Adrenal gland (tissue), 9 donors: ENCODE measurements at regions not wholly inside any gene's neighbourhood (a gene's known extent, or its start where the extent isn't known, plus 50 kb on each side); places are given as distances from the start of the nearest gene placed in this dataset.

Source experiments
- DNase-seq, 7 donors: peaks; one replicate each; pipeline ENCODE4 v3.0.0-alpha.2; 2019 to 2020
- H3K27ac ChIP-seq, 5 donors: fragments of 200-600 bp; sonication (generic) in 4 of 5; 1 replicate in 3 of 5; 2 replicates in 2 of 5; pipeline versions ENCODE4 v1.5.1 to v1.8.0; 2016 to 2020; ENCODE audit warnings: mild to moderate bottlenecking in 1 of 5
- H3K27me3 ChIP-seq: fragments of 200-600 bp; 2 replicates; pipeline ENCODE4 v1.8.0; 2021
- H3K36me3 ChIP-seq, 2 donors: fragments of 200-600 bp; replicated peaks in 1 of 2; 1 replicate in 1 of 2; 2 replicates in 1 of 2; pipeline versions ENCODE4 v1.5.1 to v1.8.0; 2018 to 2022
- H3K4me1 ChIP-seq, 2 donors: fragments of 200-600 bp; replicated peaks in 1 of 2; 1 replicate in 1 of 2; 2 replicates in 1 of 2; pipeline versions ENCODE4 v1.5.1 to v1.8.0; 2018 to 2021
- H3K4me3 ChIP-seq, 4 donors: fragments of 200-600 bp; sonication (generic) in 3 of 4; one replicate each; pipeline ENCODE4 v1.5.1; 2016 to 2018
- H3K9me3 ChIP-seq, 3 donors: fragments of 200-600 bp; sonication (generic) in 1 of 3; replicated peaks in 1 of 3; 1 replicate in 2 of 3; 2 replicates in 1 of 3; pipeline versions ENCODE4 v1.5.1 to v1.8.0; 2016 to 2021
- POLR2A ChIP-seq, 2 donors: fragments of 450-650 bp; IDR thresholded peaks; one replicate each; pipeline ENCODE4 v1.6.1; 2017; ENCODE audit warnings: antibody characterized with exemption in 2 of 2, mild to moderate bottlenecking in 2 of 2, moderate library complexity in 1 of 2
- WGBS, 4 donors: extraction: QIAGEN DNeasy Blood & Tissue Kit in 2 of 4; methylation state at CpG; one replicate each; pipeline versions ENCODE4 v1.1.5 to v1.1.7; 2013 to 2017; 5-methylcytosine and 5-hydroxymethylcytosine counted together
- intact Hi-C, 2 donors: fragments of 100-400 bp; cut with DNase I; formaldehyde crosslinking; loops; one replicate each; pipeline versions ENCODE4 v1.14.1 to v1.15.0; 2022 to 2023
- TF ChIP-seq, protein P1 (sequence below), 6 experiments: fragments of 450-650 bp in 4 of 6; fragments of 200-600 bp in 2 of 6; sonication (generic) in 1 of 6; IDR thresholded peaks; 1 replicate in 5 of 6; 2 replicates in 1 of 6; pipeline versions ENCODE4 v1.5.1 to v1.8.0; 2016 to 2021; ENCODE audit warnings: antibody characterized with exemption in 6 of 6, mild to moderate bottlenecking in 2 of 6, moderate library complexity in 1 of 6
- donor health status: healthy with polysubstance abuse.
- donor health status: Bipolar disorder and iron deficiency.
- donor health status: DM: yes; HTN: yes; CAD: no.
- donor health status: DM: no; HTN: no; CAD: no.
- donor health status: DM: no; HTN: no; CAD: no.

DNA sequence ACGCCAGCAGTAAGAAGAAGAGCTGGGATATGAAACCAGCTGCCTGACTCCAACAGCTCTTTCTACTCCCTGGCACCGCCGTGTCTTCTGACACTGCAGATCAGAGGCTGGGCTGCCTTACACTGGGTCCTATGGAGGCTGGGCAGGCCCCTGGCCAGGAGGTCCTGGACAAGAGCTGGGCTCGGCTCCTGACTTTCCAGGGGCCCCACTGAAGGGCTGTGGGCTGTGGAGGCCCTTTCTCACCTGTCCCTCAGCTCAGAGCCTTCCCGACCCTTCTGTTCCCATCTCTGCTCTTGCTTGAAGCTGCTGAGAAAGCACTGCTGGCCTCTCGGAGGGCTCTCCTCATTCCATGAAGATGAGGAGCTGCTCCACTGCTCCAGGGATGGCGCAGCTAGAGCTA is 85.9 kb upstream of the UNC5B start:
- WGBS, 4 donors = 64 to 90% (median 87%) methylated on average over 4 to 7 of the region's 7 CpGs
- Histone ChIP-seq H3K4me3 (no peak overlapping the region), H3K27me3 (no peaks in the 10 kb centered on the region), H3K4me1 (no peaks in the 10 kb centered on the region), H3K27ac (no peak overlapping the region), H3K36me3 (no peaks in the 10 kb centered on the region), H3K9me3 (no peaks in the 10 kb centered on the region)
- intact Hi-C loops = no loop called here
- peak in 1 of 7 donors; percentile 29 for DNase-seq
- no peak for TF ChIP-seq POLR2A (IDR thresholded peaks at IDR 0.05)
- TF ChIP-seq, protein P1, sequence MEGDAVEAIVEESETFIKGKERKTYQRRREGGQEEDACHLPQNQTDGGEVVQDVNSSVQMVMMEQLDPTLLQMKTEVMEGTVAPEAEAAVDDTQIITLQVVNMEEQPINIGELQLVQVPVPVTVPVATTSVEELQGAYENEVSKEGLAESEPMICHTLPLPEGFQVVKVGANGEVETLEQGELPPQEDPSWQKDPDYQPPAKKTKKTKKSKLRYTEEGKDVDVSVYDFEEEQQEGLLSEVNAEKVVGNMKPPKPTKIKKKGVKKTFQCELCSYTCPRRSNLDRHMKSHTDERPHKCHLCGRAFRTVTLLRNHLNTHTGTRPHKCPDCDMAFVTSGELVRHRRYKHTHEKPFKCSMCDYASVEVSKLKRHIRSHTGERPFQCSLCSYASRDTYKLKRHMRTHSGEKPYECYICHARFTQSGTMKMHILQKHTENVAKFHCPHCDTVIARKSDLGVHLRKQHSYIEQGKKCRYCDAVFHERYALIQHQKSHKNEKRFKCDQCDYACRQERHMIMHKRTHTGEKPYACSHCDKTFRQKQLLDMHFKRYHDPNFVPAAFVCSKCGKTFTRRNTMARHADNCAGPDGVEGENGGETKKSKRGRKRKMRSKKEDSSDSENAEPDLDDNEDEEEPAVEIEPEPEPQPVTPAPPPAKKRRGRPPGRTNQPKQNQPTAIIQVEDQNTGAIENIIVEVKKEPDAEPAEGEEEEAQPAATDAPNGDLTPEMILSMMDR (IDR thresholded peaks at IDR 0.05) = no peak

DNA sequence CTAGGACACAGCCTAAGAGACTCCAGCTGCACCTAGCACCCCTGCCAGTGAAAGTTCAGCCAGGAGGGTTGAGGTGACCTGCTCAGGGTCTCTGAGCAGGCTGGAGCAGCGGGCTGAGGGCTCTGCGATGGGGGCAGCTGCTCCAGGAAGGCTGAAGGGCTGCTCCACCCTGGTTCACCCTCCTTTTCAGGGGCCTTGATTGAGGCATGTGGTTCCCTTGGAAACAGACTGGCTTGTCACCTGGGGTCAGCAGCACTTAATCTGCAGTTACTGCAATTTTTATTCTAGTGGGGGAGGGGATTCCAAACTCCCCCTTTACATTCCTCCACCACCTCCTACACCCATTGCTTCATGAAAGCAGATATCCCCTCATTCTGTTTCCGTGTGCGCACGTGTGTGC is 85.3 kb upstream of the UNC5B start:
- Histone ChIP-seq H3K36me3 (no peaks in the 10 kb centered on the region), H3K27me3 (no peaks in the 10 kb centered on the region)
- intact Hi-C loops = no loop called here

DNA sequence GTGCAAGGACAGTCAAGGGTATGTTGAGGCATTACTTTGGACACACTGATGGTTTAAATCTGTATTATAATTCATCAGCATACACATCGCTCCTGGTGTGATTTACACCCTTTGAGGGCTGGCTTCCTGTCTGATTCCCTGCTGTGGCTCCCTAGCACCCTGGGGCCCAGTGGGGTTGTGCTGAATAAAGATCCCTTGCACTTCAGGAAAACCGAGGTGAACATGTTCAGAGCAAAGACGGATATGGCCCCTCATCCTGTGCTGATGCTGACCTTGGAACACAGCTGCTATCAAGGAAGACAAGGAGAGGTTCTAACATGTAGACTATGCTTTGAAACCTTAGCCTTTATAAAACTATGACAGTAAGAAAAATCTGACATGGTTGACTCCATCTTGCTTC is 84.6 kb upstream of the UNC5B start:
- Histone ChIP-seq H3K4me3 (no peak overlapping the region), H3K9me3 (no peaks in the 10 kb centered on the region), H3K27ac (peak overlapping the region in 1 of 5 donors; percentile 14), H3K27me3 (no peaks in the 10 kb centered on the region), H3K36me3 (no peaks in the 10 kb centered on the region), H3K4me1 (no peaks in the 10 kb centered on the region)
- no peak for TF ChIP-seq POLR2A (IDR thresholded peaks at IDR 0.05)
- TF ChIP-seq, protein P1 (IDR thresholded peaks at IDR 0.05) = no peak
- intact Hi-C loops = no loop called here
- DNase-seq = no peak
- WGBS, 4 donors = 71 to 87% (median 79%) methylated on average over 3 of the region's 3 CpGs

More for the DNA sequence above, 85.3 kb upstream of the UNC5B start:
- Histone ChIP-seq H3K4me1 (no peaks in the 10 kb centered on the region), H3K9me3 (no peaks in the 10 kb centered on the region), H3K4me3 (no peak overlapping the region), H3K27ac (no peak overlapping the region)
- peak in 1 of 7 donors; percentile 9 for DNase-seq
- 84 to 97% (median 92%) methylated on average over 5 of the region's 5 CpGs for WGBS, 4 donors
- TF ChIP-seq POLR2A (IDR thresholded peaks at IDR 0.05) = no peak
- TF ChIP-seq, protein P1 (IDR thresholded peaks at IDR 0.05) = no peak

DNA sequence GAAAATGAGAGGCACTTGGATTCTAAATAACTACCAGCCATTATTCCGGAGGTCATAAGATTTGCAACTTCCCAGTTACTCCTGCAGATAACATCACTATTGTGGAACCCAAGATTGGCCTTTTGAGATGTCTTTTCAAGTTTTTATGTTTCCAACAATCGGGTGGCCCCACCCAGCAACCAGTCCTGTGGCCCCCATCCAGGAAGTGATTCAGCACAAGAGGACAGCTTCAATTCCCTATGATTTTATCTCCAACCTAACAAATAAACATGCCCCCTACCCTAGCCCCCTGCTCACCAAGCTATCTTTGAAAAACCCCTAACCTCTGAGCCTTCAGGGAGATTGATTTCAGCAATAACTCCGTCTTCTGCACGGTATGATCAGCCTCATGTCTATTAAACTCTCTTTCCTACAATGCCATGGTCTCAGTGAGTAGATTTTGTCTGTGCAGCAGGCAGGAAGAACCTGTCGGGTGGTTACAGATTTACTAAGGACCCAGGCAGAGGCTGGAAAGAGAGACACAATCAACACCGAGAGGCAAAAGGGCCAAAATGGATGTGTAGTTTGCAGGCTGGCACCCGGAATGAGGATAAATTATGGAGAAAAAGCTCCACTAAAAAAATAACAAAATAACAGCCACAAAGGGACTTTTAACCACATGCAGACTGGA is 83.9 kb upstream of the UNC5B start:
- Histone ChIP-seq H3K36me3 (no peaks in the 10 kb centered on the region), H3K27ac (no peak overlapping the region), H3K4me3 (no peak overlapping the region), H3K9me3 (no peaks in the 10 kb centered on the region), H3K27me3 (no peaks in the 10 kb centered on the region), H3K4me1 (no peaks in the 10 kb centered on the region)
- TF ChIP-seq, protein P1 (IDR thresholded peaks at IDR 0.05) = no peak
- no peak for TF ChIP-seq POLR2A (IDR thresholded peaks at IDR 0.05)
- 45 to 59% (median 55%) methylated on average over 7 of the region's 7 CpGs for WGBS, 4 donors
- DNase-seq = peak in 2 of 7 donors; percentile 33 to 48
- intact Hi-C loops = no loop called here
